IMR-90 (cell line): ENCODE measurements at regions not wholly inside any gene's neighbourhood (a gene's known extent, or its start where the extent isn't known, plus 50 kb on each side); places are given as distances from the start of the nearest gene placed in this dataset.

Source experiments
- CEBPB ChIP-seq: IDR thresholded peaks from 2 replicates; pipeline ENCODE4 v1.6.1; 2012; ENCODE audit warnings: low read depth, low read length, improper control_type of control experiment
- MAFK ChIP-seq: IDR thresholded peaks from 2 replicates; pipeline ENCODE4 v1.6.1; 2012; ENCODE audit warnings: low read depth, low read length, improper control_type of control experiment
- MAZ ChIP-seq: IDR thresholded peaks from 2 replicates; pipeline ENCODE4 v1.6.1; 2012; ENCODE audit warnings: low read depth, mild to moderate bottlenecking, low read length, improper control_type of control experiment, moderate library complexity, borderline replicate concordance
- MXI1 ChIP-seq: IDR thresholded peaks from 2 replicates; pipeline ENCODE4 v1.6.1; 2012; ENCODE audit warnings: low read depth, mild to moderate bottlenecking, low read length, moderate library complexity, borderline replicate concordance
- NFE2L2 ChIP-seq: fragments of 150-350 bp; IDR thresholded peaks from 2 replicates; pipeline ENCODE4 v1.6.1; 2016; ENCODE audit warnings: low read depth, mild to moderate bottlenecking, low read length
- POLR2A ChIP-seq: IDR thresholded peaks from 2 replicates; pipeline ENCODE4 v1.6.1; 2012; ENCODE audit warnings: mild to moderate bottlenecking, low read depth, low read length
- RAD21 ChIP-seq: IDR thresholded peaks from 2 replicates; pipeline ENCODE4 v1.6.1; 2012; ENCODE audit warnings: low read length, improper control_type of control experiment
- RCOR1 ChIP-seq: IDR thresholded peaks from 2 replicates; pipeline ENCODE4 v1.6.1; 2012; ENCODE audit warnings: mild to moderate bottlenecking, low read length, improper control_type of control experiment; ENCODE audit not compliant: insufficient replicate concordance
- SMC3 ChIP-seq: fragments of 150-350 bp; IDR thresholded peaks from 2 replicates; pipeline ENCODE4 v1.6.1; 2016; ENCODE audit warnings: low read depth, mild to moderate bottlenecking, antibody characterized with exemption, low read length, moderate library complexity
- TF ChIP-seq, protein P1 (sequence below): conservative IDR thresholded peaks from 2 replicates; pipeline ENCODE4 v1.5.1; 2012; ENCODE audit warnings: mild to moderate bottlenecking, low read depth, low read length, improper control_type of control experiment
- TF ChIP-seq, protein P2 (sequence below): fragments of 150-350 bp; IDR thresholded peaks from 2 replicates; pipeline ENCODE4 v1.6.1; 2017; ENCODE audit warnings: mild to moderate bottlenecking, antibody characterized with exemption, low read length, low read depth

DNA sequence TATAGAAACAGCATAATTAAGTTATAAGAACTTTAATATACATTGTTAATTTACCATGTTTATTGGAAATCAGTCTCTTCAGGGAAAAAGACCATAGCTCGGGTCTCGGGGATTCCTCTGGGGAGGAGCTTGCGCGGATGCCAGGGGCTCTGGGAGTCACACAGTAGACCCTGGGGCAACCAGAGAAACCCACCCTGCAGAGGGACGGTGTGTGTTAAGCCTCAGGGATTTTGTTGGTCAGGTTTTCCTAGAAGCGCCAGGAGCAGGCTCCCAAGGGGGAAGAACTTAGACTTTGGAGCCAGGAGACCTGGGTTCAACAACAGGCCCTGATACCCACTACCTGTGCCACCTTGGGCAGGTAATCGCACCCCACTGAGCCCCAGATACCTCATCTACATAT, 297.9 kb downstream of the MED10 start:
- no peak for TF ChIP-seq NFE2L2
- TF ChIP-seq POLR2A, result no peak
- TF ChIP-seq, protein P1, sequence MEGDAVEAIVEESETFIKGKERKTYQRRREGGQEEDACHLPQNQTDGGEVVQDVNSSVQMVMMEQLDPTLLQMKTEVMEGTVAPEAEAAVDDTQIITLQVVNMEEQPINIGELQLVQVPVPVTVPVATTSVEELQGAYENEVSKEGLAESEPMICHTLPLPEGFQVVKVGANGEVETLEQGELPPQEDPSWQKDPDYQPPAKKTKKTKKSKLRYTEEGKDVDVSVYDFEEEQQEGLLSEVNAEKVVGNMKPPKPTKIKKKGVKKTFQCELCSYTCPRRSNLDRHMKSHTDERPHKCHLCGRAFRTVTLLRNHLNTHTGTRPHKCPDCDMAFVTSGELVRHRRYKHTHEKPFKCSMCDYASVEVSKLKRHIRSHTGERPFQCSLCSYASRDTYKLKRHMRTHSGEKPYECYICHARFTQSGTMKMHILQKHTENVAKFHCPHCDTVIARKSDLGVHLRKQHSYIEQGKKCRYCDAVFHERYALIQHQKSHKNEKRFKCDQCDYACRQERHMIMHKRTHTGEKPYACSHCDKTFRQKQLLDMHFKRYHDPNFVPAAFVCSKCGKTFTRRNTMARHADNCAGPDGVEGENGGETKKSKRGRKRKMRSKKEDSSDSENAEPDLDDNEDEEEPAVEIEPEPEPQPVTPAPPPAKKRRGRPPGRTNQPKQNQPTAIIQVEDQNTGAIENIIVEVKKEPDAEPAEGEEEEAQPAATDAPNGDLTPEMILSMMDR, result no peak
- TF ChIP-seq, protein P2, sequence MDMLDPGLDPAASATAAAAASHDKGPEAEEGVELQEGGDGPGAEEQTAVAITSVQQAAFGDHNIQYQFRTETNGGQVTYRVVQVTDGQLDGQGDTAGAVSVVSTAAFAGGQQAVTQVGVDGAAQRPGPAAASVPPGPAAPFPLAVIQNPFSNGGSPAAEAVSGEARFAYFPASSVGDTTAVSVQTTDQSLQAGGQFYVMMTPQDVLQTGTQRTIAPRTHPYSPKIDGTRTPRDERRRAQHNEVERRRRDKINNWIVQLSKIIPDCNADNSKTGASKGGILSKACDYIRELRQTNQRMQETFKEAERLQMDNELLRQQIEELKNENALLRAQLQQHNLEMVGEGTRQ, result no peak
- TF ChIP-seq SMC3, result no peak
- no peak for TF ChIP-seq RAD21
- TF ChIP-seq CEBPB, result no peak
- TF ChIP-seq MAFK, result no peak
- no peak for TF ChIP-seq MXI1
- TF ChIP-seq RCOR1, result no peak
- no peak for TF ChIP-seq MAZ
